Thyroid gland (tissue), 4 donors: ENCODE measurements at regions not wholly inside any gene's neighbourhood (a gene's known extent, or its start where the extent isn't known, plus 50 kb on each side); places are given as distances from the start of the nearest gene placed in this dataset.

Experiments
- DNase-seq, 2 donors: peaks; one replicate each; pipeline ENCODE4 v3.0.0-alpha.2; 2019
- H3K27ac ChIP-seq, 3 donors: fragments of 200-600 bp; sonication (generic); 1 replicate in 2 of 3; 2 replicates in 1 of 3; pipeline ENCODE4 v1.5.1; 2016 to 2019; ENCODE audit warnings: mild to moderate bottlenecking in 1 of 3, moderate library complexity in 1 of 3
- H3K27me3 ChIP-seq: fragments of 200-600 bp; sonication (generic); one replicate; pipeline ENCODE4 v1.5.1; 2019
- H3K36me3 ChIP-seq, 2 donors: fragments of 200-600 bp; sonication (generic); one replicate each; pipeline ENCODE4 v1.5.1; 2016 to 2019
- H3K4me1 ChIP-seq, 2 donors: fragments of 200-600 bp; sonication (generic); one replicate each; pipeline ENCODE4 v1.5.1; 2017 to 2019
- H3K4me3 ChIP-seq, 3 donors: fragments of 200-600 bp; sonication (generic); replicated peaks in 1 of 3; 1 replicate in 2 of 3; 2 replicates in 1 of 3; pipeline ENCODE4 v1.5.1; 2016; ENCODE audit warnings: mild to moderate bottlenecking in 1 of 3
- H3K9me3 ChIP-seq: fragments of 200-600 bp; sonication (generic); one replicate; pipeline ENCODE4 v1.5.1; 2017
- CTCF ChIP-seq, 6 experiments: fragments of 200-600 bp in 3 of 6; fragments of 450-650 bp in 3 of 6; sonication (generic) in 3 of 6; IDR thresholded peaks; one replicate each; pipeline ENCODE4 v1.5.1; 2016 to 2019; ENCODE audit warnings: antibody characterized with exemption in 6 of 6, mild to moderate bottlenecking in 2 of 6, inconsistent platforms in 1 of 6, moderate library complexity in 1 of 6
- POLR2A ChIP-seq, 2 donors: fragments of 450-650 bp; IDR thresholded peaks; one replicate each; pipeline ENCODE4 v1.6.1; 2017; ENCODE audit warnings: antibody characterized with exemption in 2 of 2, mild to moderate bottlenecking in 2 of 2, moderate library complexity in 1 of 2
- WGBS, 2 donors: methylation state at CpG; one replicate each; pipeline ENCODE4 v1.1.5; 2017; 5-methylcytosine and 5-hydroxymethylcytosine counted together
- intact Hi-C: fragments of 100-400 bp; cut with DNase I; formaldehyde crosslinking; loops from one replicate; pipeline ENCODE4 v1.15.1; 2023

GRCh38 chr2:58860586-58860985 is 619.5 kb upstream of the FANCL start:
- Histone ChIP-seq H3K4me1 (no peaks in the 10 kb centered on the region), H3K27me3 (no peaks in the 10 kb centered on the region), H3K36me3 (no peaks in the 10 kb centered on the region), H3K4me3 (no peak overlapping the region), H3K9me3 (no peaks in the 10 kb centered on the region), H3K27ac (no peak overlapping the region)
- TF ChIP-seq CTCF (IDR thresholded peaks at IDR 0.05), result no peak
- TF ChIP-seq POLR2A (IDR thresholded peaks at IDR 0.05), result no peak
- intact Hi-C loops, result no loop called here
- no peak for DNase-seq
- WGBS, 2 donors, result 60 to 64% methylated on average over 1 of the region's 1 CpG

- intact Hi-C loops, result no loop called here
- no peak for DNase-seq
- TF ChIP-seq CTCF (IDR thresholded peaks at IDR 0.05), result no peak
- no peak for TF ChIP-seq POLR2A (IDR thresholded peaks at IDR 0.05)
- Histone ChIP-seq H3K9me3 (no peaks in the 10 kb centered on the region), H3K27ac (no peak overlapping the region), H3K4me1 (no peaks in the 10 kb centered on the region), H3K36me3 (no peaks in the 10 kb centered on the region), H3K27me3 (no peaks in the 10 kb centered on the region), H3K4me3 (no peak overlapping the region)
- 59 to 74% methylated on average over 6 of the region's 6 CpGs for WGBS, 2 donors
These were observed 615.0 kb upstream of the FANCL start for GRCh38 chr2:58856100-58856499.

GRCh38 chr2:58853420-58853819 is 612.3 kb upstream of the FANCL start:
- H3K9me3 ChIP-seq, result no peaks in the 10 kb centered on the region
- intact Hi-C loops, result no loop called here
- H3K27me3 ChIP-seq, result no peaks in the 10 kb centered on the region
- no peaks in the 10 kb centered on the region for H3K4me1 ChIP-seq
- H3K36me3 ChIP-seq, result no peaks in the 10 kb centered on the region
- WGBS, 2 donors, result 59% methylated on average over 2 of the region's 2 CpGs
- TF ChIP-seq CTCF (IDR thresholded peaks at IDR 0.05) (no peak), POLR2A (IDR thresholded peaks at IDR 0.05) (no peak)
- no peak for DNase-seq
- H3K27ac ChIP-seq, result no peak overlapping the region
- no peak overlapping the region for H3K4me3 ChIP-seq

- TF ChIP-seq POLR2A (IDR thresholded peaks at IDR 0.05) (no peak), CTCF (IDR thresholded peaks at IDR 0.05) (no peak)
- no peak overlapping the region for H3K27ac ChIP-seq
- intact Hi-C loops, result no loop called here
- H3K27me3 ChIP-seq, result no peaks in the 10 kb centered on the region
- H3K4me1 ChIP-seq, result no peaks in the 10 kb centered on the region
- no peak for DNase-seq
- no peak overlapping the region for H3K4me3 ChIP-seq
- H3K36me3 ChIP-seq, result no peaks in the 10 kb centered on the region
- no peaks in the 10 kb centered on the region for H3K9me3 ChIP-seq
These were observed 611.8 kb upstream of the FANCL start for GRCh38 chr2:58852905-58853304.

- WGBS, 2 donors, result 48 to 55% methylated on average over 5 of the region's 5 CpGs
- intact Hi-C loops, result no loop called here
- TF ChIP-seq POLR2A (IDR thresholded peaks at IDR 0.05) (no peak), CTCF (IDR thresholded peaks at IDR 0.05) (no peak)
- no peak for DNase-seq
- Histone ChIP-seq H3K36me3 (no peaks in the 10 kb centered on the region), H3K4me1 (no peaks in the 10 kb centered on the region), H3K27ac (no peak overlapping the region), H3K9me3 (no peaks in the 10 kb centered on the region), H3K4me3 (no peak overlapping the region), H3K27me3 (no peaks in the 10 kb centered on the region)
These were observed 611.1 kb upstream of the FANCL start for GRCh38 chr2:58852243-58852642.
